ENCODE measurements at regions not wholly inside any gene's neighbourhood (a gene's known extent, or its start where the extent isn't known, plus 50 kb on each side); places are given as distances from the start of the nearest gene placed in this dataset.
"Not testable (repeated sequence)": the region's sequence is repeated elsewhere in the genome, so short reads cannot be mapped to it uniquely, and the experiment has no call there.

GRCh38 chr2:48045613-48046012 is 139.3 kb upstream of the FBXO11 start:
- peak; percentile 60 for DNase-seq

GRCh38 chr2:48048476-48049171 is 142.3 kb upstream of the FBXO11 start:
- no peak for DNase-seq

- DNase-seq, result no peak
These were observed 143.1 kb upstream of the FBXO11 start for GRCh38 chr2:48049371-48049770.

GRCh38 chr2:48050711-48051110 is 144.4 kb upstream of the FBXO11 start:
- no peak for DNase-seq

- no peak for DNase-seq
These were observed 153.7 kb upstream of the FBXO11 start for GRCh38 chr2:48059975-48060374.

- not testable (repeated sequence) for DNase-seq
These were observed 155.4 kb upstream of the FBXO11 start for GRCh38 chr2:48061656-48062055.

GRCh38 chr2:48065096-48065495 is 158.8 kb upstream of the FBXO11 start:
- no peak for DNase-seq

- DNase-seq, result no peak
These were observed 159.7 kb upstream of the FBXO11 start for GRCh38 chr2:48066000-48066399.

- no peak for DNase-seq
These were observed 163.5 kb upstream of the FBXO11 start for GRCh38 chr2:48069769-48070168.

GRCh38 chr2:48070415-48070814 is 164.1 kb upstream of the FBXO11 start:
- no peak for DNase-seq

GRCh38 chr2:48072583-48072982 is 166.3 kb upstream of the FBXO11 start:
- DNase-seq, result no peak

GRCh38 chr2:48075631-48076030 is 169.3 kb upstream of the FBXO11 start:
- DNase-seq, result no peak

- peak; percentile 40 for DNase-seq
These were observed 174.4 kb upstream of the FBXO11 start for GRCh38 chr2:48080534-48081316.

GRCh38 chr2:48081317-48081628 is 175.0 kb upstream of the FBXO11 start:
- DNase-seq, result no peak

- no peak for DNase-seq
These were observed 179.6 kb upstream of the FBXO11 start for GRCh38 chr2:48085888-48086287.

GRCh38 chr2:48088994-48089393 is 182.7 kb upstream of the FBXO11 start:
- DNase-seq, result no peak

GRCh38 chr2:48089644-48090043 is 183.3 kb upstream of the FBXO11 start:
- no peak for DNase-seq

GRCh38 chr2:48092846-48093803 is 186.8 kb upstream of the FBXO11 start:
- no peak for DNase-seq

GRCh38 chr2:48096765-48097164 is 190.5 kb upstream of the FBXO11 start:
- DNase-seq, result not testable (repeated sequence)

- DNase-seq, result no peak
These were observed 192.2 kb upstream of the FBXO11 start for GRCh38 chr2:48098539-48098938.

GRCh38 chr2:48104418-48104817 is 198.1 kb upstream of the FBXO11 start:
- no peak for DNase-seq

GRCh38 chr2:48105848-48106247 is 199.6 kb upstream of the FBXO11 start:
- DNase-seq, result no peak

- no peak for DNase-seq
These were observed 201.1 kb upstream of the FBXO11 start for GRCh38 chr2:48107326-48107925.

All from RPMI8226 (cell line).